ENCODE measurements at regions not wholly inside any gene's neighbourhood (a gene's known extent, or its start where the extent isn't known, plus 50 kb on each side); places are given as distances from the start of the nearest gene placed in this dataset.
"Not testable (repeated sequence)": the region's sequence is repeated elsewhere in the genome, so short reads cannot be mapped to it uniquely, and the experiment has no call there.

DNA sequence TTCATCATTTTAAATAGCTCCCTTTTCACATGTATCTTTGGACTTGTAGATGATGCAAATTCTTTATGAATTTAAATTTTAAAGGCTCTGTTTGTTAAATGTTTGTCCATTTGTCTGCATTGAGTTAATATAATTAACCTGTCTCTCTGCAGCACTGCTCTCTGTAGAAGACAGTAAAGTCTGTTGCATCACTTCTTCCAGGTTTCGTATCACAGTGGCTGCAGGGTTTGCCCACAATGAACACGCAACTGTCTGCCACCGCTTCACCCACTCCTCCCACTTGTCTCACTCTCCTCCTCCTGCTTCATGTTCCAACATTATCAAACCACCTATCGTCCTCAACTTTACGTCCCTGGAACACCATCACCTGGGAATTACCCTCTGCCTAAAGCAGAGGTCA, 231.3 kb upstream of the SLC30A5 start:
- H3K9me3 Mint-ChIP-seq (ENCODE audit: low read depth): peaks cover 11% of the 10 kb centered on the region
- no peak for ATAC-seq
- intact Hi-C loops (cut with DNase I, micrococcal nuclease): no loop called here
- ChIA-PET CTCF (no interaction called here), POLR2A (no interaction called here)
- no peak overlapping the region for H3K27ac Mint-ChIP-seq
- no peaks in the 10 kb centered on the region for H3K36me3 Mint-ChIP-seq (ENCODE audit: low read depth)
- H3K27me3 Mint-ChIP-seq: peaks cover 5% of the 10 kb centered on the region
- H3K4me1 Mint-ChIP-seq: no peaks in the 10 kb centered on the region
- H3K4me3 Mint-ChIP-seq: no peak overlapping the region
- DNase-seq: no peak

DNA sequence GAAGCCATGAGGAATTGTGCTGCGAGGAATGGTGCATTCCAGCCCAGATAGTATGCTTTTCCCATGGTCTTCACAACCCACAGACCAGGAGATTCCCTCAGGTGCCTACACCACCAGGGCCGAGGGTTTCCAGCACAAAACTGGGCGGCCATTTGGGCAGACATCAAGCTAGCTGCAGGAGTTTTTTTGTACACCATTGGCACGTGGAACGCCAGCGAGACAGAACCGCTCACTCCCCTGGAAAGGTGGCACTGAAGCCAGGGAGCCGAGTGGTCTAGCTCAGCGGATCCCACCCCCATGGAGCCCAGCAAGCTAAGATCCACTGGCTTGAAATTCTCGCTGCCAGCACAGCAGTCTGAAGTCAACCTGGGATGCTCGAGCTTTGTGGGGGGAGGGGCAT, 228.6 kb upstream of the SLC30A5 start:
- H3K27me3 Mint-ChIP-seq; H3K36me3 Mint-ChIP-seq (ENCODE audit: low read depth); H3K27ac Mint-ChIP-seq; H3K9me3 Mint-ChIP-seq (ENCODE audit: low read depth); intact Hi-C loops (cut with DNase I, micrococcal nuclease); CTCF ChIA-PET; POLR2A ChIA-PET; H3K4me3 Mint-ChIP-seq; DNase-seq; ATAC-seq; H3K4me1 Mint-ChIP-seq: not testable (repeated sequence)

DNA sequence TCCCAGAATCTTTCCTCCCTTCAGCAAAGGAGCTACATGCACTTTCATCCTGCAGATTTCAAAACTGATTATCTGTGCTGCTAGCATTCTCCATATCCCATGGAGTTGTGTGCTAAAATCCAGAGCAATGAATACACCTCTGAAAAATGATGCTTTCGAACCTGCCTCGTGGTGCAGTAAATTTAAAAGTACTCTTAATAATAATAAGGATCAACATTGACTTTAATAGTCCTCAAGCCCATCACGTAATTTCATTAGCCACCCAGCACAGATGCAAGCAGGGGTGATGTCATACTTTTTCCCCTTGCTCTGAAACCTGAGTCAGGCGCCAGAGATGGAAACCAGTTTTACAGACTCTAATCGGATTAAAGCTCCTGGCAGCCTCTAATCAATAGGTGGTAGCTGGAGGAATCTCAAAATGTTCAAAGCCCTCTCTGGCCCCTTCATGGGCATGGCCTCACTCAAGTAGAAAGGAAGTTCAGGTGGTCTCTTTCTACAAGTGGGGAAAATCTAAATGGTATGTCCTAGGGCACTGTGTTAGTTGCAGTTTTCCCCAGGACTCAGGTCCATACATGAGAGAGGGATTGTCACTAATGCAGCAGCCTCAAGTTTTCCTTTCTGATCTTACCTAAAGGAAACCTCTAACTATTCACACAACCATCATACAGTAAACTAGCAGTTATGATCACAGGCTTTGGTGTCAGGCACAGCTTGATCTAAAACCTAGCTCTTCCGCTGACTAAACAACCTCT, 221.6 kb upstream of the SLC30A5 start:
- CTCF ChIA-PET: interaction anchor here (1.4 kb wide), 1 partner anchor 12 kb away, joined by 5 read pairs; no protein-coding TSS in a partner anchor
- POLR2A ChIA-PET: no interaction called here
- no peak overlapping the region for H3K4me3 Mint-ChIP-seq
- ATAC-seq (no peak), DNase-seq (no peak)
- H3K27ac Mint-ChIP-seq: no peak overlapping the region
- intact Hi-C loops (cut with DNase I, micrococcal nuclease): no loop called here
- no peaks in the 10 kb centered on the region for H3K9me3 Mint-ChIP-seq (ENCODE audit: low read depth)
- H3K4me1 Mint-ChIP-seq: peaks cover 11% of the 10 kb centered on the region
- H3K36me3 Mint-ChIP-seq (ENCODE audit: low read depth): no peaks in the 10 kb centered on the region
- no peaks in the 10 kb centered on the region for H3K27me3 Mint-ChIP-seq

DNA sequence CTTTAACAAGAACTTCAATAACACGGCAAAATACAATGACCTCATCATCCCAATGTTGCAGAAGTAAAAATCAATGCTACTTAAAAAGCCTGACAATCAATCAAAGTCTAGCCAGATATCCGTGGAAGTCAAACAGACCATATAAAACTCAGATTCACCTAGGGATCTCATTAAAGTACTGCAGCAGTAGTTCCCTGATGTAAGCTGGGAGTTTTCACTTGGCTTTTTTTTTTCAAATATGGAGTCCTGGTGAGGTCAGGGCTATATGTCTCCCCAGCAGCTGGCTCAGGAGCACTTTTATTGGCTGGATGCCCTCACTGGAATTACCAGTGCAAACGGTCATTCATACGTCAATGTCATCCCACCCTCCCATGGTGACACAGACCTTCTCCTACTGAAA, 220.6 kb upstream of the SLC30A5 start:
- intact Hi-C loops (cut with DNase I, micrococcal nuclease): no loop called here
- ATAC-seq (no peak), DNase-seq (no peak)
- POLR2A ChIA-PET: no interaction called here
- H3K36me3 Mint-ChIP-seq (ENCODE audit: low read depth): no peaks in the 10 kb centered on the region
- peaks cover 11% of the 10 kb centered on the region for H3K4me1 Mint-ChIP-seq
- H3K9me3 Mint-ChIP-seq (ENCODE audit: low read depth): no peaks in the 10 kb centered on the region
- no peak overlapping the region for H3K27ac Mint-ChIP-seq
- no peak overlapping the region for H3K4me3 Mint-ChIP-seq
- H3K27me3 Mint-ChIP-seq: no peaks in the 10 kb centered on the region
- CTCF ChIA-PET: interaction anchor here (1.4 kb wide), 1 partner anchor 11 kb away, joined by 5 read pairs; no protein-coding TSS in a partner anchor

DNA sequence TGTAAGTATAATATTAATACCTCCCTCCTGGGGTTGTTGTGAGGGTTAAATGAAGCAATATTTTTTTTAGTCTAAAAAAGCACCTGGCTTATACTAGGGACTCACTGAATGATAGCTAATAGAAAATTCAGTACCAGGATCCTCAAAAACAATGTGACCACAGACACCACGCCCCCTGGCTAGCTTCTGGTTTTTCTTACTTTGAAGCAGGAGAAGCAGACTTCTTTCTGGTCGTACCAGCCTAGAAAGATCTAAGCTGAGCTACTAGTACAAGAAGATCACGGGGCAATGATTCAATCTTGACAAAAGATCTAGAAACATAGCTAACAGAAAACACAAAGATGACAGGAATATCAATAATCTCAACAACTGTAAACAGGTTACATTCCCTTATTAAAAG, 218.5 kb upstream of the SLC30A5 start:
- CTCF ChIA-PET: interaction anchor here (0.8 kb wide), 1 partner anchor 22 kb away, joined by 3 read pairs; no protein-coding TSS in a partner anchor
- POLR2A ChIA-PET: no interaction called here
- Mint-ChIP-seq H3K27ac (no peak overlapping the region), H3K4me3 (no peak overlapping the region), H3K9me3 (ENCODE audit: low read depth) (no peaks in the 10 kb centered on the region), H3K36me3 (ENCODE audit: low read depth) (no peaks in the 10 kb centered on the region), H3K27me3 (no peaks in the 10 kb centered on the region), H3K4me1 (peaks cover 11% of the 10 kb centered on the region)
- DNase-seq: peak; percentile 34
- intact Hi-C loops (cut with DNase I, micrococcal nuclease): no loop called here
- ATAC-seq: no peak

DNA sequence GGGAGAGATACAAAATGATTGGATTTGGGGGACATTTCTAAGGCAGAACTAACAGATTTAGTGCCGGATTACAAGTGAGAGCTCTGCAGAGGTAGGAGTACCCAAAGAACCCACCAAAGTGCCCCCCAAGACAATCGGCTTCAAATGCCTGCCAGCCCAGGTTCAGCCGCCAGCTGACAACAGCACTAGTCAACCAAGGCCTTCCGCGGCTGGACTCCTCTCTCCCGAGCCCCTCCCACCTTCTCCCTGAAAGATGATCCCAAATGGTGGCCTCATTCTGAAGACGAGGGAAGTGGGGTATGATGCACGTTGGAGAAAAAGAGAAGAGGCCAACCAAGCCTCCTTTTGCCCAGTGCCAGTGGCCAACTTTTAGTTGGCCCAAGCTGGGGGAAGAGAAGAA, 210.4 kb upstream of the SLC30A5 start:
- Mint-ChIP-seq H3K36me3 (ENCODE audit: low read depth) (no peaks in the 10 kb centered on the region), H3K4me3 (no peak overlapping the region), H3K27me3 (no peaks in the 10 kb centered on the region), H3K9me3 (ENCODE audit: low read depth) (peaks cover 2% of the 10 kb centered on the region), H3K27ac (no peak overlapping the region), H3K4me1 (peaks cover 31% of the 10 kb centered on the region)
- intact Hi-C loops (cut with DNase I, micrococcal nuclease): no loop called here
- CTCF ChIA-PET: interaction anchor here (0.6 to 1.2 kb wide), 2 partner anchors 76 to 141 kb away, joined by 3 read pairs; no protein-coding TSS in a partner anchor
- ATAC-seq: no peak
- POLR2A ChIA-PET: no interaction called here
- no peak for DNase-seq

DNA sequence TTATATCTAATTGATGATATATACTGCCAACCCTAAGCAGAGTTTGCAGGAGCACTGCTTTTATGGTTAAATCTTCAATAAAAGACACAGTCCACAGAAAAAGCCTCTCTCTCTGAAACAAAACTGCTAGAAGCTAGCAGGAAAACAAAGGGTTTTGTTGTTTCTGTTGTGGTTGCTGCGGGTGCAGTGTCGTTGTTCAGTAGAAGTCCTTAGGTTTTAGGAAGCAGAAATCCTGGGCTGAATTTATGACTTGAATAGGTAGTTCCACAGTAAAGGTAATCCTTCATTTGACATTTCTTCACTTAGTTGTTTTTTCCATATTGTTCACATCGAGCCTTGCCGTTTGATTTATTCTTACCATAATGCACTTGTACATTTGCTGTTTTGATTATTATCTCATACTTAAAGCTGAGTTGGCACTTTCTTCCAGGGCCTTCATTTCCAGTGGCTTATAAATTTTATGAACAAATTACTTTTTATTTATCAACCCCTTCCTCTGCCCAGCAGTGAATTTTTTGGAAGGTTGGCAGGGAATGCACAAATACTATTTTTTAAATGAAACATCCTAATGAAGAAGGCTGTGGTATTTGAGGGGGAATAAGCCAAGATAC, 209.6 kb upstream of the SLC30A5 start:
- intact Hi-C loops (cut with DNase I, micrococcal nuclease): no loop called here
- H3K4me1 Mint-ChIP-seq: peaks cover 31% of the 10 kb centered on the region
- no peak overlapping the region for H3K4me3 Mint-ChIP-seq
- ATAC-seq (no peak), DNase-seq (peak; percentile 14)
- H3K27ac Mint-ChIP-seq: no peak overlapping the region
- POLR2A ChIA-PET: no interaction called here
- CTCF ChIA-PET: interaction anchor here (0.6 to 1.2 kb wide), 7 partner anchors 10 to 626 kb away, joined by 3 to 5 read pairs (median 3); no protein-coding TSS in a partner anchor
- H3K27me3 Mint-ChIP-seq: no peaks in the 10 kb centered on the region
- H3K36me3 Mint-ChIP-seq (ENCODE audit: low read depth): no peaks in the 10 kb centered on the region
- peaks cover 2% of the 10 kb centered on the region for H3K9me3 Mint-ChIP-seq (ENCODE audit: low read depth)

DNA sequence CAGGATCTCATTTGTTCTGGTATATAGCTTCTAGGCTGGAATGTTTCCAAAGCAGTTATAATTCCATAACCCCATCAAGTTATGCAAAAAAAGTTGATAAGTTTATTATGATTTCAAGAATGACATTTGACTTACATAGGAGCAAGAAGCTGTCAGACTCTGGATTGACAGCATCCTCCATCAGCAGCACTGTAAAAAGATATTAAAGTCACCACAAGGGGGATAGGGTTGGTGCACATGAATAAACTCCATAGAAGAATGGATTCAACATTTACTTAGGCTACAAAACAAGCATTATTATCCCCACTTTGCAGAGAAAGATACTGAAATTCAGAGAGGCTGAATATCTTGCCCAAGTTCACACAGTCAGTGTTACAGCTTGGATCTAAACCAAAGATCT, 208.9 kb upstream of the SLC30A5 start:
- Mint-ChIP-seq H3K4me3 (no peak overlapping the region), H3K9me3 (ENCODE audit: low read depth) (peaks cover 2% of the 10 kb centered on the region), H3K36me3 (ENCODE audit: low read depth) (no peaks in the 10 kb centered on the region), H3K4me1 (peaks cover 31% of the 10 kb centered on the region), H3K27me3 (no peaks in the 10 kb centered on the region), H3K27ac (no peak overlapping the region)
- ChIA-PET CTCF (interaction anchor here (0.6 to 1.2 kb wide), 4 partner anchors 12 to 528 kb away, joined by 3 to 5 read pairs (median 3); no protein-coding TSS in a partner anchor), POLR2A (no interaction called here)
- intact Hi-C loops (cut with DNase I, micrococcal nuclease): no loop called here
- ATAC-seq (peak; percentile 63), DNase-seq (no peak)

DNA sequence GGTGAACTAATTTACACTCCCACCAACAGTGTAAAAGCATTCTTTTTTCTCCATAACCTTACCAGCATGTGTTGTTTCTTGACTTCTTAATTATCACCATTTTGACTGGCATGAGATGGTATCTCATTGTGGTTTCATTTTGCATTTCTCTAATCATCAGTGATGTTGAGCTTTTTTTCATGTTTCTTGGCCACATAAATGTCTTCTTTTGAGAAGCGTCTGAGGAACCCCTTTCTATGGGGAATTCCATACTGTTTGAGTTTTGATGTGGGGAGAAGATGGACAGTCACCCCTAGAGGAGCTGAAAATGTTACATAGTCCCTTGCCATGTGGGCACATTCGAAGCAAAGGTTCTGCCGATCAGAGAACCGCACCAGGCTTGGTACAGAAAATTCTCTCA, 207.0 kb upstream of the SLC30A5 start:
- Mint-ChIP-seq H3K4me3 (no peak overlapping the region), H3K27me3 (no peaks in the 10 kb centered on the region), H3K9me3 (ENCODE audit: low read depth) (peaks cover 2% of the 10 kb centered on the region), H3K27ac (no peak overlapping the region), H3K4me1 (peaks cover 35% of the 10 kb centered on the region), H3K36me3 (ENCODE audit: low read depth) (no peaks in the 10 kb centered on the region)
- no peak for DNase-seq
- ChIA-PET CTCF (no interaction called here), POLR2A (no interaction called here)
- intact Hi-C loops (cut with DNase I, micrococcal nuclease): no loop called here
- ATAC-seq: peak; percentile 27

DNA sequence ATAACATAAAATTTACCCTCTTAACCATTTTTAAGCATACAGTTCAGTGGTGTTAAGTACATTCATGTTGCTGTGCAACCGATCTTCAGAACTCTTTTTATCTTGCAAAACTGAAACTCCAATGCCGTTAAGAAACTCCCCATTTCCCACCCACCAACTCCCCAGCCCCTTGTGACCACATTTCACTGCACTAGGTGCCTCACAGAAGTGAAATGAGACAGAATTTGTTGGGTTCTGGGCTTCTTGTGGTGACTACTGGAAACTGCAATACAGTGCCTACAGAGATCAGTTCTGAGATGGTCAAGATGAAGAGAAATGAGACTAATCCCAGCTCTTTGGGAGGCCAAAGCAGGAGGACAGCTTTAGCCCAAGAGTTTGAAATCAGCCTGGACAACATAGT, 202.1 kb upstream of the SLC30A5 start:
- Mint-ChIP-seq H3K9me3 (ENCODE audit: low read depth) (no peaks in the 10 kb centered on the region), H3K27ac (no peak overlapping the region), H3K36me3 (ENCODE audit: low read depth) (no peaks in the 10 kb centered on the region), H3K4me3 (no peak overlapping the region), H3K4me1 (peaks cover 29% of the 10 kb centered on the region), H3K27me3 (no peaks in the 10 kb centered on the region)
- ATAC-seq (peak; percentile 87), DNase-seq (peak; percentile 59)
- intact Hi-C loops (cut with DNase I, micrococcal nuclease): no loop called here
- POLR2A ChIA-PET: no interaction called here
- CTCF ChIA-PET: no interaction called here

DNA sequence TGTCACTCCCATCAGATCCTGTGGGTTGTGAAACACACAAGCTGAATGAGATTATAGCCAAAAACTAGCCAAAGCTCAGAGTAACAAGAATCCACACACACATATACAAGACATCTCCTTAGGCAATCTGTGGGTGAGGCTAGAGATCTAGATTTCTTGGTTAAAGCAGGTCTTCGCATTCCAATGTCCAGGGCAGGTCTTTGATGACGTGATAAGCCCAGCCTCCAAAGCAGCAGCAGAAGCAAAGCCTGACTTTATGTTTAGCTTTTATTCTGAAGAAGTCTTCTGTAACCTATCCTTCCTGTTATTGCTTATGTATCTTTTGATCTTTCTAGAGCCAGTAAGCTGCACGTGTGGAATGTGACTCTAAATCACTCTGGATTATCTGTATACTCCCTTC, 199.1 kb upstream of the SLC30A5 start:
- no peaks in the 10 kb centered on the region for H3K9me3 Mint-ChIP-seq (ENCODE audit: low read depth)
- H3K4me1 Mint-ChIP-seq: peaks cover 24% of the 10 kb centered on the region
- no peaks in the 10 kb centered on the region for H3K27me3 Mint-ChIP-seq
- intact Hi-C loops (cut with DNase I, micrococcal nuclease): no loop called here
- DNase-seq: no peak
- POLR2A ChIA-PET: no interaction called here
- H3K4me3 Mint-ChIP-seq: no peak overlapping the region
- no peaks in the 10 kb centered on the region for H3K36me3 Mint-ChIP-seq (ENCODE audit: low read depth)
- no peak for ATAC-seq
- CTCF ChIA-PET: interaction anchor here (0.9 kb wide), 1 partner anchor 11 kb away, joined by 3 read pairs; no protein-coding TSS in a partner anchor
- no peak overlapping the region for H3K27ac Mint-ChIP-seq

DNA sequence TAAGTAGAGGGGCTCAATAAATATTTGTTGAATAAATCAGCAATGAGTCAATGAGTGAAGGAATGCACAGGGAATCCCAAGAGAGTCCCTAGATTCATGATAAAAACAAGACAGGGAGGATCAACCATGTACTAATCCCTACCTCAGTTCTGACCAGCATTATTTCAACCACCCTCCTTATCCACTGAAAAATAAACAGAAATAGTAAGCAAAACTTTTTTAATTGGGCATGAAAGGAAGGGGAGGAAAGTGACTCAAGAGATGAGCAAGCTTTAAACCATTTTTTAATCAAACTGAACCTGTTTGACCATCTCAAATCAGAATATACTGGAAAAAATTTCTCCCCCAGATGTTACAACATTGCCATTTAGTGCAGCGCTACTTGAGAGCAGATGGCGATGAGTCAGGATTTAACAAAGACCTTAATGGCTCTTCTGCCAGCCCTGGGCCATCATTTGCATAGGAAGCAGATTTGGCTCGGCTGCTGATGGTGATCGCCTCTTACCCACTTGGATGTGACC, 194.8 kb upstream of the SLC30A5 start:
- intact Hi-C loops (cut with DNase I, micrococcal nuclease): no loop called here
- peaks cover 11% of the 10 kb centered on the region for H3K4me1 Mint-ChIP-seq
- no peaks in the 10 kb centered on the region for H3K27me3 Mint-ChIP-seq
- POLR2A ChIA-PET: no interaction called here
- no peaks in the 10 kb centered on the region for H3K9me3 Mint-ChIP-seq (ENCODE audit: low read depth)
- no peak for ATAC-seq
- CTCF ChIA-PET: interaction anchor here (0.9 kb wide), 1 partner anchor 16 kb away, joined by 3 read pairs; no protein-coding TSS in a partner anchor
- no peaks in the 10 kb centered on the region for H3K36me3 Mint-ChIP-seq (ENCODE audit: low read depth)
- no peak overlapping the region for H3K4me3 Mint-ChIP-seq
- no peak overlapping the region for H3K27ac Mint-ChIP-seq
- no peak for DNase-seq
